IPS DF 19.7 (cell line): ENCODE measurements at regions not wholly inside any gene's neighbourhood (a gene's known extent, or its start where the extent isn't known, plus 50 kb on each side); places are given as distances from the start of the nearest gene placed in this dataset.
"Not testable (repeated sequence)": the region's sequence is repeated elsewhere in the genome, so short reads cannot be mapped to it uniquely, and the experiment has no call there.

Experiments
- DNase-seq: peaks from one replicate; pipeline ENCODE4 v3.0.0-alpha.2; 2013; ENCODE audit warnings: low read depth, low spot score

- DNase-seq: no peak
Measured at GRCh38 chr13:24995225-24995804, 100.6 kb upstream of the PABPC3 start.

GRCh38 chr13:24997367-24997967, 98.5 kb upstream of the PABPC3 start:
- no peak for DNase-seq

GRCh38 chr13:24998433-24998832, 97.5 kb upstream of the PABPC3 start:
- no peak for DNase-seq

- no peak for DNase-seq
Measured at GRCh38 chr13:25001476-25002206, 94.3 kb upstream of the PABPC3 start.

- DNase-seq: not testable (repeated sequence)
Measured at GRCh38 chr13:25002311-25002710, 93.6 kb upstream of the PABPC3 start.

GRCh38 chr13:25004489-25004888, 91.4 kb upstream of the PABPC3 start:
- not testable (repeated sequence) for DNase-seq

- not testable (repeated sequence) for DNase-seq
Measured at GRCh38 chr13:25005050-25005497, 90.9 kb upstream of the PABPC3 start.

GRCh38 chr13:25007389-25007788, 88.5 kb upstream of the PABPC3 start:
- not testable (repeated sequence) for DNase-seq

GRCh38 chr13:25014398-25014973, 81.5 kb upstream of the PABPC3 start:
- not testable (repeated sequence) for DNase-seq

- not testable (repeated sequence) for DNase-seq
Measured at GRCh38 chr13:25017176-25017575, 78.8 kb upstream of the PABPC3 start.

- DNase-seq: not testable (repeated sequence)
Measured at GRCh38 chr13:25017808-25018728, 77.9 kb upstream of the PABPC3 start.

- DNase-seq: no peak
Measured at GRCh38 chr13:25018729-25019115, 77.2 kb upstream of the PABPC3 start.

- not testable (repeated sequence) for DNase-seq
Measured at GRCh38 chr13:25019741-25020140, 76.2 kb upstream of the PABPC3 start.

- DNase-seq: no peak
Measured at GRCh38 chr13:25024175-25024574, 71.8 kb upstream of the PABPC3 start.

- no peak for DNase-seq
Measured at GRCh38 chr13:25032160-25032559, 63.8 kb upstream of the PABPC3 start.

- DNase-seq: no peak
Measured at GRCh38 chr13:25034173-25034572, 61.8 kb upstream of the PABPC3 start.

- DNase-seq: peak; percentile 63
Measured at GRCh38 chr13:25037057-25037813, 58.7 kb upstream of the PABPC3 start.

- DNase-seq: no peak
Measured at GRCh38 chr13:25042151-25042865, 53.6 kb upstream of the PABPC3 start.

GRCh38 chr13:25044071-25044470, 51.9 kb upstream of the PABPC3 start:
- DNase-seq: no peak
